ENCODE measurements at regions not wholly inside any gene's neighbourhood (a gene's known extent, or its start where the extent isn't known, plus 50 kb on each side); places are given as distances from the start of the nearest gene placed in this dataset.

DNA sequence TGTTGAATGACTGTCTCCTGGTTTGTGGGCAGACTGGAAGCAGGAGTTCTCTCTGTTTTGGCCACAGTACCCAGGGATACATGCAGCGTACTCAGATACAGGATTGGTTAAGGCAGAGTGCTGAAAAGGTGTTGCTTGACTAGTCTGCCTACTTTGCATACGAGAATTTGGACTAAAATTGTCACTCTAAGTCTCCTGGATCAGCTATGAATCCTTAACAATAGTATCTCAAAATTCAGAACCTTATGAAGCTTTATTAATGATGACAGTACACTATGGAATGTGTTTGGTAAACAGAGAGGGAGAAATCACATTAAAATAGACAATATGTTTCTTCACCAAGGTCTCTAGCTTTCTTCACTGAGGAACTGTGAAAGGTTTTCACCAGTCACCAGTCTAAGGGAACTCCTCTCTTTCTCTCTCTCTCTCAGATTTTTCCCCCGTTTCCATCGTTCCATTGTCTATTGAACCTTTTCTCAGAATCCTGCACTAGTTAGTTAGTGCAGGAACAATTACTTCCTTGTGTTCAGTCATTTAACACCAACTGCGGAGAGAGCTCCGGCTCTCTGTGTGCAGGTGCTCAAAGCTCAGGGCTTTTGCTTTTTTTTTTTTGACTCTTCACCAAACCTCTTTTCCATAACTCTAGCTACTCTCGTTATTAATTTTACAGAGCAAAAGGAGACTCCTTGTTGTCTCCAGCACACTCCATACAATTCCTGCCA lies 85.9 kb upstream of the FNDC3B start:
- TF ChIP-seq, protein P1, sequence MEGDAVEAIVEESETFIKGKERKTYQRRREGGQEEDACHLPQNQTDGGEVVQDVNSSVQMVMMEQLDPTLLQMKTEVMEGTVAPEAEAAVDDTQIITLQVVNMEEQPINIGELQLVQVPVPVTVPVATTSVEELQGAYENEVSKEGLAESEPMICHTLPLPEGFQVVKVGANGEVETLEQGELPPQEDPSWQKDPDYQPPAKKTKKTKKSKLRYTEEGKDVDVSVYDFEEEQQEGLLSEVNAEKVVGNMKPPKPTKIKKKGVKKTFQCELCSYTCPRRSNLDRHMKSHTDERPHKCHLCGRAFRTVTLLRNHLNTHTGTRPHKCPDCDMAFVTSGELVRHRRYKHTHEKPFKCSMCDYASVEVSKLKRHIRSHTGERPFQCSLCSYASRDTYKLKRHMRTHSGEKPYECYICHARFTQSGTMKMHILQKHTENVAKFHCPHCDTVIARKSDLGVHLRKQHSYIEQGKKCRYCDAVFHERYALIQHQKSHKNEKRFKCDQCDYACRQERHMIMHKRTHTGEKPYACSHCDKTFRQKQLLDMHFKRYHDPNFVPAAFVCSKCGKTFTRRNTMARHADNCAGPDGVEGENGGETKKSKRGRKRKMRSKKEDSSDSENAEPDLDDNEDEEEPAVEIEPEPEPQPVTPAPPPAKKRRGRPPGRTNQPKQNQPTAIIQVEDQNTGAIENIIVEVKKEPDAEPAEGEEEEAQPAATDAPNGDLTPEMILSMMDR (IDR thresholded peaks at IDR 0.05; ENCODE audit: poor library complexity), result no peak
- TF ChIP-seq EZH2 (IDR thresholded peaks at IDR 0.05; ENCODE audit: borderline replicate concordance) (no peak), EZH2phosphoT487 (IDR thresholded peaks at IDR 0.05; ENCODE audit: low read depth, severe bottlenecking, unreplicated experiment) (no peak)
